CMK (cell line): ENCODE measurements at regions not wholly inside any gene's neighbourhood (a gene's known extent, or its start where the extent isn't known, plus 50 kb on each side); places are given as distances from the start of the nearest gene placed in this dataset.
"Not testable (repeated sequence)": the region's sequence is repeated elsewhere in the genome, so short reads cannot be mapped to it uniquely, and the experiment has no call there.

Source experiments
- DNase-seq: peaks from one replicate; pipeline ENCODE4 v3.0.0-alpha.2; 2010; ENCODE audit warnings: low read depth

- DNase-seq: no peak
Measured at GRCh38 chr11:122022646-122023045, 93.4 kb downstream of the BLID start.

- DNase-seq: no peak
Measured at GRCh38 chr11:122020902-122021301, 95.1 kb downstream of the BLID start.

DNA sequence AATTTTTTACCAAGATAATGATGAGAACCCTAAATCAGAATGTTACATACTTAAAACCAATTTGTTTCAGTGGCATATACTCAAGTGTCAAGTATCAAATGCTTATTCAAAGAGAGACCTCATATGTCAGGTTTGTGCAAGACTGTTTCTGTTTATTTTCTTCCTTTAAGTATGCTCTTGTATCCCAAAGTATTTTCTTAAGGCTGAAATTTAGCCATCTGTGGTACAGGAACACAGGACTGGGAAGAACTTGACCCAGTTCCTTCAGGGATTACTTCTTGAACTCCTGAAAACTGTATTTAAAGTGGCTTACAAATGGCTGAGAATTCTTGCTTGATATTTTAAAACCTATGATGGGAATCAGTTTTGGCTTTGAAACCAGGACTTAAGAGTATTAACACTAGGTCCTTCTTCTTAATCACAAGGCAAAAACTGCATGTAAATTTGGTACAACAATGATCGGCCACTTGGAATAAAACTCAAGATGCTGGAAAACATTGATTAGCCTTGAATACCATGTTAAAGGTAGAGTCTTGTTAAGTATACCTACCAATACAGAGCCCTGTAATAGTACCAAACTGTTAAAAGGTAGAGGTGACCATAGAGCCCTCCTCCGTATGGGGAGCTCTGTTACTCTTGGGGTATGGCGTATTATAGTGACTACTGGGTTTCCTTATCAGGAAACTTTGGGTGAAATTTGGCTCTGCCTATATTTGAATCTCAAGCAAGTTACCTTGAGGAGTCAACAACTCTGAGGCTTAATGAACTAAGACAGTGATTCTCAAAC, 95.9 kb downstream of the BLID start:
- DNase-seq: no peak

- no peak for DNase-seq
Measured at GRCh38 chr11:122007601-122008071, 108.4 kb downstream of the BLID start.

- DNase-seq: no peak
Measured at GRCh38 chr11:122004446-122004845, 111.6 kb downstream of the BLID start.

- DNase-seq: no peak
Measured at GRCh38 chr11:122002926-122003325, 113.1 kb downstream of the BLID start.

DNA sequence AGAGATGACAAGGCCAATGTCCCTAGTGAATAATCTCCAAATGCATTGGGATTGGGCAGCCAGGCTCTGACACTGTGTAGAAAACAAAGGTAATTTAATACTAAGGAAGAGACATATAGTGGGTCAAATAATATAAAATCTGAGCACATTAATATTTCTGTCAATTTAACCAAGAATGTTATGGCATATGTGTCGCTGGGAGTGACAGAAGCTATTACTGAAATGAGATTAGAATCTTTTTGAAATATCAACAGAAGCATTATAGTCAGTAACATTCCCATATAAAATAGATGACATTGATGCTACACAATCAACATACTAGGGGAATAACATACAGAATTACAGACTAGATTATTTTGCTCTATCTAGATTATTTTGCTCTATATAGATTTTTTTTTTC, 114.0 kb downstream of the BLID start:
- no peak for DNase-seq

DNA sequence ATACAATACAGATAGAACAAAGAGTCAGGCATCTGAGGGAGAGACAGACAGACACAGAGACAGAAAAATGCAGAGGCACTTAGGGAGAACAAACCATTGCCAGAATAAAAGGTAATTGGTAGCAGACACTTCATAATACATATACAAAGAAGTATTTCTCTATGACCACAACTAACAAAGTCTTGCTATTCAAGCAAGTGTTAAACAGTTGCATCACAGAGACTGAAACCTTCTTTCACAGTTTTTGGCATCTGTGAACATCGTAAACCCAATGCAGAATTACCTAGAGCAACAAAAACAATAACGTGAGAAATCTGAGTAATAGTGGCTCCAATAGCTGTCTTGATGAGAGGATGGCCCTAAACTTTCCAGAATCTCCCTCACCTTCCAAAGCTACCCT, 116.4 kb downstream of the BLID start:
- no peak for DNase-seq

DNA sequence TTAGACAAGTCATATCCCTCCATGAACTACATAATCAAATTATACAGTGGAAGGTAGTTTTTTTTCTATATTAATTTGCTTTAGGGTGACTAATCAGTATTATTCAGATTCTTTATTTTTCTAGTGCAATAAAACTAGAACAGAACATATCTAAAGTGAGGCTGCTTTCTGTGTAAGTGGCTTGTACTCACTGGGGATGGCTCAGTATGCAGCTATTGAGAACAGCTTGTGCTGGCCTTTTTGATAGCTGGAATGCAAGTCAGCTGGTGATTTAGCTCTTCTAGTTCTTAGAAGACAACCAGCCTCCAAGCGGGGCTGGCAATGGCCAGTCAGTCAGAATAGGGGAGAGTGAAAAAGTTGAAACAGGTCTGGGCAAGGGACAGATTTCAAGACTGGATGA, 119.4 kb downstream of the BLID start:
- DNase-seq: no peak

DNA sequence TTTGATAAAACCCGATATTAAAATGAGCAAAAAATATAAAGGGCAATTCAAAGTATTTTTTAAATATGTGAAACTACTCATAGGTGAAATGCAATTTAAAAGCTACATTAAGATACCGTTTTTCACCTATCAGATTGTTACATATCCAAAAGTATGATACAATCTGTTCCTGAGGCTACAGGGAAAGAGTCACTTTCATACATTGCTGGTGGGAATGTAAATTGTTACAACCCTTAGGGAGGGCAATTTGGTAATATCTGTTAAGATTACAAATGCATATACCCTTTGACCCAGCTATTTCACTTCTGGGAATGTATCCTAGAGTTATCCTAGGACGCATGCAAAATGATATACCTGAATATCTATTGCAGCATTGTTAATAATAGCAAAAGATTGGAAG, 132.1 kb downstream of the BLID start:
- no peak for DNase-seq

- not testable (repeated sequence) for DNase-seq
Measured at GRCh38 chr11:121977914-121978313, 138.1 kb downstream of the BLID start.

DNA sequence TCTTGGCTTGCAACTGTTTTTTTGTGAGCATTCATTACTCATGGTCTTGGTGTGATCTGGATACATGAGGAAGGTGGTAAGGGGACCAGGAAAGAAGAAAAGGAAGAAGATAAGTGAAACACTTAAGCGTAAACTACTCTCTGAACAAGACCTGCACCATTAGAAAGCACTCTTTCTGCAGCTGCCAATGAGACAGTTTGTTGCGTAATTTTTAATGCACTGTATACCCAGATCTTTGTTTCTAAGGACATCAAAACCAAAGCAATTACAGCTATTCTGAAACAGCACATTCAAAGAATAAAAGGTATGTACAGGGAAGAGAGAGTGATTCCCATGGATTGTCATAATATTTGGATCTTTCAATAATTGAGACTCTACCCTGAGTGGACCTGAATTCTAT, 147.4 kb downstream of the BLID start:
- DNase-seq: no peak

DNA sequence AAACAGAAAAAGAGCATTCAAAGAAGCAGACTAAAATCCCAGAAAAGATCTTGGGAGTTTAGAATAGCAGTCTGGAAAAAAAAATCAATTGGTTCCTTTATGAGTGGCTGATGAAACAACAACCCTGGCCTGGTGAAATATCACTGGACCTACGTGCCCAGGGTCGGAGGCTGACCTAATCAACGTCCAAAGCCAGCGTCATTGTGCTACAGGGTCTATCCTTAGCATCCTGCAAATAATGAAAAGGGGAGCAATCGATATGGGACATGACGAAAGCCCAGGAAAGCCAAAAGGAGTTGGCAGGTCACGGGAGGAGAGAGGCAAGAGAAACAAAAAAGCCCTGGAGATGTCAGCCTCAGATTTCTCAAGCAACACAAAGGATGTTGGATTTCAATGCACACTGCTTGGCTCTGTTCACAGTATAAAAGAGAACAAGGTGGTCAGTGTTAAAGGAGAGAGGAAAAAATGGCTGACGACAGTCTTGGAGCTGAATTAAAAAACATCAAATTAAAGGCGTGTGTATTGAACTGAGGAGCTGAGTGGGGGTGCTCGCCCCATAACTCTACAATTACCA, 148.8 kb downstream of the BLID start:
- DNase-seq: no peak

GRCh38 chr11:121965330-121965729, 150.7 kb downstream of the BLID start:
- DNase-seq: no peak

GRCh38 chr11:121964591-121964990, 151.4 kb downstream of the BLID start:
- no peak for DNase-seq

DNA sequence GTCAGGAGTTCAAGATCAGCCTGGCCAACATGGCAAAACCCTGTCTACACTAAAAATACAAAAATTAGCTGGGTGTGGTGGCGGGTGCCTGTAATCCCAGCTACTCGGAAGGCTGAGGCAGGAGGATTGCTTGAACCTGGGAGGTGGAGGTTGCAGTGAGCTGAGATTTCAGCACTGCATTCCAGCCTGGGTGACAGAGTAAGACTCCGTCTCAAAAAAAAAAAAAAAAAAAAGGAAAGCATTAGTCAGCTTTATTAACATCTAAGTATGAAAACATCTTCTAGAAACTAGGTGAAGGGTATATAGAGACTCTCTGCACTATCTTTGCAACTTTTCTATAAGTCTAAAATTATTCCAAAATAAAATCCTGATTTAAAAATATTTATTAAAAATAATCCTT, 152.2 kb downstream of the BLID start:
- DNase-seq: not testable (repeated sequence)

DNA sequence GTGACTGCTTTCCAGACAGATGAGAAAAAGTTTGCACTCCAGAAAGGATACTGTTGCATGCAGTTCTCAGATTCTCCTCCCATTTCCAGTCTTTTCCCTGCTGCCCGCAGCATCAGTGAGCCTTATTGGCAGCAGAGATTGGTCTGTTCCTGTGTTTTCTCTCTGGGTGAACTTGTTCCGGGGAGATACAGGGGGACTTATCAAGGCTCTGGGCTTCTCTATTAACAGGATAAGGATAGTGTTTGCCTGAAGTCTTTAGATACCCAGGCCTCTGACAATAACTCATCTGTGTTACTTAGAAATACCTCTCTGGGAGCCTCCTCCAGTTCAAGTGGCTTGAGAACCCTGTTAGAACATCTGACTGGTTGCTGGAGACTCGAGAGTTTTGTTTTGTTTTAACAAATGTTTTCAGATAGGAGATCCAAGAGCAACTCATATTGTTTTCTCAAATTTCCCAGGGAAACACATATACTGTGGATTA, 154.7 kb downstream of the BLID start:
- DNase-seq: no peak

DNA sequence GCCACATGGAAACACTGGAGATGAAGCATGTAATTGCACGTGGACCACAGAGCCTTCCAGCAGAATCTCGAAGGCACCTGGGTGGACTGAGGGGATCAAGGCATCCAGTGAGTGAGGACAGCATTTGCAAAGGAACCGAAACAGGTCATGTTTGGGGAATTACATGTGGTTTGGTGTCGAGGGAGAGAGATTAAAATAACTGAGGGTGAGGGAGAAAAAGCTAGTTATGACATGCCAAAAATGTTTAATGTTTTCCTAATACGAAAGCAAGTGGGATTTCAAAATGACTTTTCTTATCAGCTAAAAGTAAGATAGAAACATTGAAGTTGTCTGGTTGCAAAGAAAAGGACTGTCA, 157.1 kb downstream of the BLID start:
- DNase-seq: no peak

DNA sequence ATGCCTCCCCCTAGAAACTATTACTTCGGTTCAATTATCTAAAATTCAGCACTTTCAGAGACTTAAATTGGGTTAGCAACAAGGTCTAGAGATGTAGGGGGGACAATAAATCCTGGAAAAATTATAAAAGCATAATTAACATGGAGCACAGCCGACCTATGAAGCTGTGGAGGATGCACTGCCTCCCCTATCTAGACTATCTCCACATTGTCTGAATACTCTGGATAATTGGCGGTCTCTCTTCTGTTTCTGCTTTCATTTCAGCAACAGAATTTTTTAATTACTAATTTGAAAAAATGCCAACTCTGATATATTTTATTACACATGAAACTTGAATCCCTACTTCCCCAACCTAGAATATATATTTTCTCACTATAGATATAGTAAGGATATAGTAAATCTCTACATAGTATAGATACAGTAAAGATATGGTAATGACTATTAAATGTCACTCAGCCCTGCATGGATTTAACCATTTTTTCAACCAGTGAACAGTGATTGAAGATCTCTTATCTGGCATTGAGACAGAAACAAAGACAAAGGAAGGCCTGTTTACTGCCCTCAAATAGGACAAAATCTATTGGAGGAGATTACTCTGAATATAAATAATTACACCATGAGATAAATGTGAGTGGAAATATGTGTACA, 157.6 kb downstream of the BLID start:
- DNase-seq: no peak

DNA sequence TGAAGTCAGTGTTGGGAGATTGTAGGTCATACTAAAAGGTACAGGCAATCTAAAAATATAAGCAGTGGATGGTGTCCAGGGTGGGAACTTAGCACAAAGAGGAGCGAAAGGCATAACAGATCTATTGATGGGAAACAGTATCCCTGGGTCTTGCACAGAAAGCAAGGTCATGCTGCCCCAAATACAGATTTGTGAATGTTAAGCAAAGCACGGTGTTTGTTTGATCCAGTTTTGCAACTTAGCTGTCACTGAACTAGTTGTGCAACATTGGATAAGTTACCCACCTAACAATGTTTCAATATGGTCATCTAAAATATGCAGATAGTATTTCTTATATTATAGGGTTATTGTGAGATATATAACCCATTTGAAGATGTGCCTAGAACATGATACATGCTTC, 162.9 kb downstream of the BLID start:
- DNase-seq: no peak

- no peak for DNase-seq
Measured at GRCh38 chr11:121950160-121950559, 165.9 kb downstream of the BLID start.

DNA sequence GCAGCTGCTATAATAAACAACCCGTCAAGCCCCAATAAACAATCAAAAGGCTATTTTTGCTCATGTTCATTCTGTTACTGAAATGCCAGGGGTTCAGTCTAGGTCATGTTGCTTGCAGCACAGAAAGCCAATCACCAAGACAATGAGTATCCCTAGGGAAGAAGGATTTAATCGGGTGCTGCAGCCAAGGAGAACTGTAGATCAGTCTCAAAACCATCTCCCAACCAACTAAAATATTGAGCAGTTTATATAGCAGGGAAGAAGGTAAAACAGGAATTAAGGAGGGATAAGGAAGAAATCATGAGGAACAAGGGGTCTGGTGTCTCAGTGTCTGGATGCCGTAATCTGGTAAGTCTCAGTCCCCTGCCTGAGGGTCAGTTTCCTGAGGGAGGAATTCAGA, 169.5 kb downstream of the BLID start:
- no peak for DNase-seq

DNA sequence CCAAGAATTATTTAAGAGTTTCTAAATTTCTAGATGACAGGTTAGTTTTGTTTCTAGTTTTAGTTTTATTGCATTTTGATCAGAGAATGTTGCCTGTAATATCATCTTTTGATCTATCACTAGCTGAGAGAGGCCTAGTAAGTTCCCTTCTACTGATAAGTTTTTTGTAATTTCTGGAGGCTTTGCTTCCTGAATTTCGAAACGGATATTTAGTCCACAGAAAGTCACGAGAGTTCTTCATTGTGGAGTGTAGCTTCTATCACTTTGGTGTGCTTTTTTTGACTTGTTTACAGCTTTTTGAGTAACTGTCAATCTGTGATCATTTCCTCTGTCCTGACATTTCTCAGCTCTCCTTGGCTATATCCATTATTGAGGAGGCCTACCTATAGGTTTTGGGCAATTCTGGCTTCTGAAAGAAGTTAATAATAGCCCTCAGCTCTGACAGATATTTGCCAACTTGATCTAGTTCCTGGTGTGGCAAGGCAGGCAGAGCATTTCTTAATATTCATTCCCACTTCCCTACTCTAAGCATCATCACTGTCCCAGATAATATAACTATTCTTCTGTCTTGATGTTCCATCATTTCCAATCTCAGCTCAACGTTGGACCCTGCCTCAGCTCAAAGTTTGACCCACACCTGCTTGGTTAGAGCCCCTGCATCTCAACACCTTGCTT, 171.3 kb downstream of the BLID start:
- no peak for DNase-seq
